Upper lobe of left lung (tissue), 4 donors: ENCODE measurements at regions not wholly inside any gene's neighbourhood (a gene's known extent, or its start where the extent isn't known, plus 50 kb on each side); places are given as distances from the start of the nearest gene placed in this dataset.

Experiments
- CTCF ChIP-seq, 6 experiments: fragments of 450-650 bp in 4 of 6; fragments of 200-600 bp in 2 of 6; sonication (generic) in 2 of 6; IDR thresholded peaks; one replicate each; pipeline ENCODE4 v1.5.1; 2016 to 2019; ENCODE audit warnings: antibody characterized with exemption in 6 of 6
- EP300 ChIP-seq, 4 donors: sonication (generic); formaldehyde crosslinking; IDR thresholded peaks; one replicate each; pipeline ENCODE4 v1.5.1; 2017; ENCODE audit warnings: antibody characterized with exemption in 4 of 4, control low read depth in 2 of 4
- POLR2A ChIP-seq, 4 donors: fragments of 450-650 bp; IDR thresholded peaks; one replicate each; pipeline ENCODE4 v1.5.1; 2016 to 2017; ENCODE audit warnings: antibody characterized with exemption in 4 of 4, mild to moderate bottlenecking in 2 of 4
- POLR2AphosphoS5 ChIP-seq, 2 donors: sonication (generic); formaldehyde crosslinking; IDR thresholded peaks; one replicate each; pipeline ENCODE4 v1.5.1; 2017; ENCODE audit warnings: antibody characterized with exemption in 2 of 2

GRCh38 chr14:104395276-104395675 lies 184.3 kb upstream of the C14orf180 start:
- TF ChIP-seq POLR2AphosphoS5 (IDR thresholded peaks at IDR 0.05), result no peak
- no peak for TF ChIP-seq CTCF (IDR thresholded peaks at IDR 0.05)
- TF ChIP-seq EP300 (IDR thresholded peaks at IDR 0.05), result no peak
- TF ChIP-seq POLR2A (IDR thresholded peaks at IDR 0.05), result no peak
